ENCODE measurements at regions not wholly inside any gene's neighbourhood (a gene's known extent, or its start where the extent isn't known, plus 50 kb on each side); places are given as distances from the start of the nearest gene placed in this dataset.
"Not testable (repeated sequence)": the region's sequence is repeated elsewhere in the genome, so short reads cannot be mapped to it uniquely, and the experiment has no call there.

- no peaks in the 10 kb centered on the region for H4K20me1 ChIP-seq (ENCODE audit: control insufficient read depth, extremely low read depth, insufficient read depth, low read length)
- H3K36me3 ChIP-seq (ENCODE audit: control insufficient read depth, insufficient read depth, low read length) = no peaks in the 10 kb centered on the region
- H2AFZ ChIP-seq (ENCODE audit: low read length) = no peak overlapping the region
- TF ChIP-seq CTCF (conservative IDR thresholded peaks at IDR 0.05 in 1 of 2, IDR thresholded peaks at IDR 0.05 in 1 of 2; ENCODE audit: low read depth in 1 of 2, low read length in 2 of 2) (no peak), EZH2 (IDR thresholded peaks at IDR 0.05; ENCODE audit: low read length, missing control alignments) (no peak)
- no peak overlapping the region for H3K27ac ChIP-seq (ENCODE audit: insufficient read depth, low read length)
- no peak overlapping the region for H3K4me2 ChIP-seq (ENCODE audit: extremely low read depth, insufficient read depth, low read length)
- DNase-seq (ENCODE audit: low read depth in 2 of 2) = no peak
- H3K4me1 ChIP-seq (ENCODE audit: control insufficient read depth, extremely low read depth, insufficient read depth, low read length) = peaks cover 2% of the 10 kb centered on the region
- no peak overlapping the region for H3K4me3 ChIP-seq (replicated peaks in 1 of 4; ENCODE audit: control extremely low read depth in 1 of 4, insufficient read depth in 1 of 4, low read depth in 3 of 4, low read length in 4 of 4)
- no peaks in the 10 kb centered on the region for H3K9me3 ChIP-seq (ENCODE audit: control insufficient read depth, insufficient read depth, low read depth, low read length)
- no peak overlapping the region for H3K9ac ChIP-seq (ENCODE audit: insufficient read depth, low read length)
- no peaks in the 10 kb centered on the region for H3K27me3 ChIP-seq (ENCODE audit: control insufficient read depth, insufficient read depth, low read length)
- no peaks in the 10 kb centered on the region for H3K79me2 ChIP-seq (ENCODE audit: control insufficient read depth, insufficient read depth, low read length)
Measured at GRCh38 chr6:14521141-14521540, 403.6 kb downstream of the CD83 start.

GRCh38 chr6:14521861-14522260, 404.3 kb downstream of the CD83 start:
- not testable (repeated sequence) for H3K9me3 ChIP-seq (ENCODE audit: control insufficient read depth, insufficient read depth, low read depth, low read length); H3K36me3 ChIP-seq (ENCODE audit: control insufficient read depth, insufficient read depth, low read length); H3K9ac ChIP-seq (ENCODE audit: insufficient read depth, low read length); H3K27me3 ChIP-seq (ENCODE audit: control insufficient read depth, insufficient read depth, low read length); H3K79me2 ChIP-seq (ENCODE audit: control insufficient read depth, insufficient read depth, low read length); H3K4me3 ChIP-seq (replicated peaks in 1 of 4; ENCODE audit: control extremely low read depth in 1 of 4, insufficient read depth in 1 of 4, low read depth in 3 of 4, low read length in 4 of 4); DNase-seq (ENCODE audit: low read depth in 2 of 2); H3K4me2 ChIP-seq (ENCODE audit: extremely low read depth, insufficient read depth, low read length); H4K20me1 ChIP-seq (ENCODE audit: control insufficient read depth, extremely low read depth, insufficient read depth, low read length); H2AFZ ChIP-seq (ENCODE audit: low read length); H3K4me1 ChIP-seq (ENCODE audit: control insufficient read depth, extremely low read depth, insufficient read depth, low read length); H3K27ac ChIP-seq (ENCODE audit: insufficient read depth, low read length)

- H3K4me2 ChIP-seq (ENCODE audit: extremely low read depth, insufficient read depth, low read length) = peak overlapping the region; percentile 76
- no peak overlapping the region for H3K27ac ChIP-seq (ENCODE audit: insufficient read depth, low read length)
- peak; percentile 72 to 75 for DNase-seq (ENCODE audit: low read depth in 2 of 2)
Measured at GRCh38 chr6:14524319-14524718, 406.7 kb downstream of the CD83 start.

More at GRCh38 chr6:14524319-14524718, 406.7 kb downstream of the CD83 start:
- Histone ChIP-seq H2AFZ (ENCODE audit: low read length) (peak overlapping the region; percentile 21), H3K4me1 (ENCODE audit: control insufficient read depth, extremely low read depth, insufficient read depth, low read length) (peaks cover 2% of the 10 kb centered on the region), H3K4me3 (replicated peaks in 1 of 4; ENCODE audit: control extremely low read depth in 1 of 4, insufficient read depth in 1 of 4, low read depth in 3 of 4, low read length in 4 of 4) (no peak overlapping the region), H3K79me2 (ENCODE audit: control insufficient read depth, insufficient read depth, low read length) (no peaks in the 10 kb centered on the region), H4K20me1 (ENCODE audit: control insufficient read depth, extremely low read depth, insufficient read depth, low read length) (no peaks in the 10 kb centered on the region), H3K27me3 (ENCODE audit: control insufficient read depth, insufficient read depth, low read length) (no peaks in the 10 kb centered on the region), H3K9me3 (ENCODE audit: control insufficient read depth, insufficient read depth, low read depth, low read length) (no peaks in the 10 kb centered on the region), H3K9ac (ENCODE audit: insufficient read depth, low read length) (no peak overlapping the region), H3K36me3 (ENCODE audit: control insufficient read depth, insufficient read depth, low read length) (no peaks in the 10 kb centered on the region)
- TF ChIP-seq EZH2 (IDR thresholded peaks at IDR 0.05; ENCODE audit: low read length, missing control alignments) (no peak), CTCF (conservative IDR thresholded peaks at IDR 0.05 in 1 of 2, IDR thresholded peaks at IDR 0.05 in 1 of 2; ENCODE audit: low read depth in 1 of 2, low read length in 2 of 2) (no peak)
